K562 (cell line): ENCODE measurements at regions not wholly inside any gene's neighbourhood (a gene's known extent, or its start where the extent isn't known, plus 50 kb on each side); places are given as distances from the start of the nearest gene placed in this dataset.

Source experiments
- BRF2 ChIP-seq: IDR thresholded peaks from 3 replicates; pipeline ENCODE4 v1.6.1; 2011; ENCODE audit warnings: borderline replicate concordance, mild to moderate bottlenecking; ENCODE audit not compliant: insufficient read length, insufficient read depth
- C11orf30 ChIP-seq: fragments of 450-650 bp; IDR thresholded peaks from 2 replicates; pipeline ENCODE4 v1.6.1; 2016; ENCODE audit warnings: low read depth, mild to moderate bottlenecking
- DPF2 ChIP-seq: fragments of 450-650 bp; IDR thresholded peaks from 2 replicates; pipeline ENCODE4 v1.6.1; 2016
- EP400 ChIP-seq: fragments of 450-650 bp; IDR thresholded peaks from 2 replicates; pipeline ENCODE4 v1.6.1; 2017; ENCODE audit warnings: antibody characterized with exemption, mild to moderate bottlenecking, moderate library complexity
- GTF2A2 ChIP-seq: IDR thresholded peaks from 2 replicates; pipeline ENCODE4 v1.6.1; 2016; ENCODE audit warnings: mild to moderate bottlenecking, missing genetic modification characterization, missing compliant biosample characterization
- KLF10 ChIP-seq: fragments of 250-450 bp; sonication (Bioruptor Pico); IDR thresholded peaks from 2 replicates; pipeline ENCODE4 v1.6.1; 2021; ENCODE audit warnings: matching md5 sums
- RBFOX2 ChIP-seq: fragments of 200-400 bp; formaldehyde crosslinking; IDR thresholded peaks from 2 replicates; pipeline ENCODE4 v1.6.1; 2017; ENCODE audit warnings: low read depth, mild to moderate bottlenecking, low read length, moderate library complexity
- SNRNP70 ChIP-seq: fragments of 200-400 bp; formaldehyde crosslinking; optimal IDR thresholded peaks from 2 replicates; pipeline ENCODE3; 2017; ENCODE audit warnings: low read depth, low read length
- SREBF1 ChIP-seq: fragments of 150-350 bp; IDR thresholded peaks from 2 replicates; pipeline ENCODE4 v1.6.1; 2014; ENCODE audit warnings: antibody characterized with exemption, low read depth, low read length, borderline replicate concordance
- UBTF ChIP-seq, 2 experiments: IDR thresholded peaks; 2 replicates each; pipeline ENCODE4 v1.6.1; 2012; ENCODE audit warnings: improper control_type of control experiment in 2 of 2, low read depth in 2 of 2, low read length in 2 of 2, borderline replicate concordance in 1 of 2
- ZBTB1 ChIP-seq: sonication (generic); formaldehyde crosslinking; IDR thresholded peaks from 2 replicates; pipeline ENCODE4 v1.8.1; 2023; ENCODE audit warnings: missing genetic modification reagents, low read depth, mild to moderate bottlenecking, borderline replicate concordance
- ZBTB11 ChIP-seq, 3 experiments: fragments of 200-800 bp in 1 of 3; fragments of 250-450 bp in 1 of 3; fragments of 450-650 bp in 1 of 3; sonication (Bioruptor Pico) in 1 of 3; sonication (Bioruptor generic) in 1 of 3; formaldehyde crosslinking in 1 of 3; IDR thresholded peaks; 2 replicates each; pipeline versions ENCODE4 v1.6.1 to v1.8.0; 2016 to 2022; ENCODE audit warnings: mild to moderate bottlenecking in 2 of 3, missing genetic modification characterization in 2 of 3, missing compliant biosample characterization in 1 of 3, moderate library complexity in 1 of 3
- ZNF121 ChIP-seq: sonication (generic); formaldehyde crosslinking; conservative IDR thresholded peaks from 2 replicates; pipeline ENCODE4 v1.8.0; 2022; ENCODE audit warnings: missing genetic modification reagents
- ZNF263 ChIP-seq: sonication (generic); formaldehyde crosslinking; IDR thresholded peaks from 2 replicates; pipeline ENCODE4 v1.8.0; 2022; ENCODE audit warnings: mild to moderate bottlenecking, missing genetic modification reagents, borderline replicate concordance
- ZNF41 ChIP-seq: fragments of 250-450 bp; sonication (Bioruptor Pico); conservative IDR thresholded peaks from 2 replicates; pipeline ENCODE4 v1.4.0; 2020; ENCODE audit warnings: mild to moderate bottlenecking
- ZNF639 ChIP-seq, 2 experiments: fragments of 200-800 bp in 1 of 2; sonication (Bioruptor generic) in 1 of 2; sonication (generic) in 1 of 2; formaldehyde crosslinking in 1 of 2; IDR thresholded peaks in 1 of 2; conservative IDR thresholded peaks in 1 of 2; 2 replicates each; pipeline versions ENCODE4 v1.5.0 to v1.6.1; 2016 to 2020; ENCODE audit warnings: missing compliant biosample characterization in 1 of 2, missing genetic modification characterization in 1 of 2, missing genetic modification reagents in 1 of 2
- ZNF644 ChIP-seq: fragments of 200-800 bp; sonication (Bioruptor generic); IDR thresholded peaks from 2 replicates; pipeline ENCODE4 v1.6.1; 2016; ENCODE audit warnings: low read depth, missing genetic modification characterization, missing compliant biosample characterization
- ZNF707 ChIP-seq: fragments of 250-450 bp; sonication (Bioruptor Pico); conservative IDR thresholded peaks from 2 replicates; pipeline ENCODE4 v1.8.0; 2022; ENCODE audit warnings: inconsistent platforms, mild to moderate bottlenecking, moderate library complexity
- ZSCAN29 ChIP-seq: fragments of 450-650 bp; IDR thresholded peaks from 2 replicates; pipeline ENCODE4 v1.6.1; 2017

GRCh38 chr1:229753764-229754551 lies 127.9 kb downstream of the URB2 start (continued):
- TF ChIP-seq ZNF639 (CRISPR knock-in tag; conservative IDR thresholded peaks at IDR 0.05 in 1 of 2, IDR thresholded peaks at IDR 0.05 in 1 of 2) (0 out of 4 replicates have a peak, but pooled peaks of 1 of the 2 experiments have one; percentile 37), ZNF41 (no peak), ZNF121 (no peak), DPF2 (peak; percentile 95), SREBF1 (no peak), GTF2A2 (tag) (no peak), ZNF263 (CRISPR knock-in tag) (no peak), UBTF (IDR thresholded peaks at IDR 0.05; ENCODE audit: borderline replicate concordance in 1 of 2, low read depth in 2 of 2, low read length in 2 of 2) (no peak), KLF10 (no peak), EP400 (no peak), RBFOX2 (no peak; the same call in 1 of the 2 replicates), ZSCAN29 (no peak), BRF2 (no peak), ZBTB1 (CRISPR knock-in tag) (no peak), C11orf30 (no peak), SNRNP70 (no peak), ZBTB11 (CRISPR knock-in tag; IDR thresholded peaks at IDR 0.05) (peak in 1 of 3 experiments; percentile 46; a peak in 1 of 6 replicates), ZNF644 (tag) (no peak), ZNF707 (CRISPR knock-in tag) (no peak)
